ENCODE measurements at regions not wholly inside any gene's neighbourhood (a gene's known extent, or its start where the extent isn't known, plus 50 kb on each side); places are given as distances from the start of the nearest gene placed in this dataset.

DNA sequence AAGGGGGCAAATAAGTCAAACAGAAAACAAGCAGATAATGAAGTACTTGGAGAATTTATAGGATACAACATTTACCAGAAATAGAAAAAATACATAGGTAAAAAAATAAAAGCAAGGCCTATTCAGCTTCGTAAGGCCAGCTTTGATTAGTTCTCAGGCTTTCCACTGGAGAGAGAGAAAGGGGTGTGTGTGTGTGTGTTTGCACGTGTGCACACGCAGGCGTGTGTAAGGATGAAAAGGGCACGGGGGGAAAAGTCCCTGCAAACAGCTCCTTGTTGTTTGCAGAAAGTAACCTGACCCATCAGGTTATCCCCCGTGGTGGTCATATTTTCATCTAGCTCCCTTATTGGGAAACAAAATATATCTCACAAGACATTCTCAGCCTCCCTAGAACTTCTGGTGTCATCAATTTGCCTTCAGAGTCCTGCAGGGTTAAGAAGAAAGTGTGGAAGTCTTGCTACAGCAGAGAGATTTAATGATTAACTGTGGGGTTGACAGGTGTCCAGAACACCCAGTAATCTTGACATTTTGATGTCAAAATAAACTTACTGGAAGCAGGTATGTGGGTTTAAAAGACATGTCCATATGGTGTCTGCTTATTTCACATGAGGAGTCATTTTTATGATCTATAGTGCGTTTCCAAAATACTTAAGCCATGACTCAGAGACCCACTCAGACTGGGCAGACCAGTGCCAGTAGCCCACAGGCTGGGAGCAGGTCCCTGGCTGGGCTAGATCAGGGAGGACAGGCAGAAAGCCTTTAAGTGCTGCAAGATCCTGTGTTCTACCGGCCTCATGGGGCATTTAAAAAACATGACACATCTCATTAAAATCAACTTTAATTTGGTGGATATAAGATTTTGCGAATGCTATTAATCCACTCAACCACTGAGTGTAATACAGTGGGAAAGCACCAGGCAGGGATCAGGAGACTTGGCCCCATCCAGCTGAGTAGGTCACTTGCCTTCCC lies 487.6 kb upstream of the CAMK1G start:
- Mint-ChIP-seq H3K4me3 (no peak overlapping the region), H3K36me3 (ENCODE audit: low read depth) (no peaks in the 10 kb centered on the region), H3K9me3 (no peaks in the 10 kb centered on the region), H3K27ac (no peak overlapping the region), H3K4me1 (ENCODE audit: low read depth) (no peaks in the 10 kb centered on the region), H3K27me3 (peaks cover 2% of the 10 kb centered on the region)
- intact Hi-C loops (cut with micrococcal nuclease): no loop called here
- ChIA-PET POLR2A (no interaction called here), CTCF (no interaction called here)
- TF ChIP-seq, protein P1, sequence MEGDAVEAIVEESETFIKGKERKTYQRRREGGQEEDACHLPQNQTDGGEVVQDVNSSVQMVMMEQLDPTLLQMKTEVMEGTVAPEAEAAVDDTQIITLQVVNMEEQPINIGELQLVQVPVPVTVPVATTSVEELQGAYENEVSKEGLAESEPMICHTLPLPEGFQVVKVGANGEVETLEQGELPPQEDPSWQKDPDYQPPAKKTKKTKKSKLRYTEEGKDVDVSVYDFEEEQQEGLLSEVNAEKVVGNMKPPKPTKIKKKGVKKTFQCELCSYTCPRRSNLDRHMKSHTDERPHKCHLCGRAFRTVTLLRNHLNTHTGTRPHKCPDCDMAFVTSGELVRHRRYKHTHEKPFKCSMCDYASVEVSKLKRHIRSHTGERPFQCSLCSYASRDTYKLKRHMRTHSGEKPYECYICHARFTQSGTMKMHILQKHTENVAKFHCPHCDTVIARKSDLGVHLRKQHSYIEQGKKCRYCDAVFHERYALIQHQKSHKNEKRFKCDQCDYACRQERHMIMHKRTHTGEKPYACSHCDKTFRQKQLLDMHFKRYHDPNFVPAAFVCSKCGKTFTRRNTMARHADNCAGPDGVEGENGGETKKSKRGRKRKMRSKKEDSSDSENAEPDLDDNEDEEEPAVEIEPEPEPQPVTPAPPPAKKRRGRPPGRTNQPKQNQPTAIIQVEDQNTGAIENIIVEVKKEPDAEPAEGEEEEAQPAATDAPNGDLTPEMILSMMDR (IDR thresholded peaks at IDR 0.05): no peak
- DNase-seq (no peak), ATAC-seq (no peak)

DNA sequence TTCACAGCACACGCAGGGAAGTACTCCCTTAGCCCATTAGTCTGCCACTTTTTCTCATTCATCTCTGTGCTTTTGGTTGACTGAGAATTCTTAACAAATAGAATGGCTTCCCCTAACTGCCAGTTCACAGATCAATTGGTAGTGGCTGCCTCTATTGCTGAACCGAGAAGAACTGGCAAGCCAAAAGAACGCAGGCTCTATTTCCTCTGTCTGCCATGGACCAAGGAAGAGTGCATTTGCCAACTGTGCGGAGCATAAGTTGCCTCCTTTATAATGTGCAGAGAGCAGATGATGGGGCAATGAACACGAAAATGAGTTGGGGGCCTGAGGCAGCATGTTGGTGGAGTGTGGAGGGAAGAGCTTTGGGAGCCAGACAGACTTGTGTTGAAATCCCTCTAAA lies 483.1 kb upstream of the CAMK1G start:
- ATAC-seq (no peak), DNase-seq (no peak)
- POLR2A ChIA-PET: no interaction called here
- intact Hi-C loops (cut with micrococcal nuclease): no loop called here
- TF ChIP-seq, protein P1 (IDR thresholded peaks at IDR 0.05): no peak
- H3K27me3 Mint-ChIP-seq: peaks cover 3% of the 10 kb centered on the region
- CTCF ChIA-PET: no interaction called here
- H3K27ac Mint-ChIP-seq: no peak overlapping the region
- H3K36me3 Mint-ChIP-seq (ENCODE audit: low read depth): no peaks in the 10 kb centered on the region
- no peaks in the 10 kb centered on the region for H3K4me1 Mint-ChIP-seq (ENCODE audit: low read depth)
- no peaks in the 10 kb centered on the region for H3K9me3 Mint-ChIP-seq
- H3K4me3 Mint-ChIP-seq: no peak overlapping the region

DNA sequence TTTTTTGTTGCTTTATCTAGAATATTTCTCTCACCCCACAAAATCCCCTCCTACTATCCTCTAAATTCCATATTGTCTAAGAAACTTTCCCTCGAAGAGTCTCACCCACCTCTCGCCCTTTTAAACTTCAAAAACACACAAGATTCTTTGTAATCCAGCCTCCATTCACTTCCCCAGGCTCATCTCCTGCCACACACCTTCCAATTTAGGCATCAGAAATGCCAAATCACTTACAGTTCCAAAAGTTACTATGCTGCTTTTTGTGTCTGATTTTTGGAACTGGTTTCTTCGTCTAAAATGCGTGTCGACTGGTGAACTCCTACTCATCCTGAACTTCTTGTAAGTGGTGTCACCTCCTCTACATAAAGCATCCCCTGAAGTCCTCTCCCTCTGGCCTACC lies 482.4 kb upstream of the CAMK1G start:
- Mint-ChIP-seq H3K27ac (no peak overlapping the region), H3K9me3 (no peaks in the 10 kb centered on the region), H3K27me3 (peaks cover 3% of the 10 kb centered on the region), H3K4me3 (no peak overlapping the region), H3K4me1 (ENCODE audit: low read depth) (no peaks in the 10 kb centered on the region), H3K36me3 (ENCODE audit: low read depth) (no peaks in the 10 kb centered on the region)
- CTCF ChIA-PET: no interaction called here
- TF ChIP-seq, protein P1 (IDR thresholded peaks at IDR 0.05): no peak
- ATAC-seq (no peak), DNase-seq (no peak)
- intact Hi-C loops (cut with micrococcal nuclease): no loop called here
- POLR2A ChIA-PET: no interaction called here

- intact Hi-C loops (cut with micrococcal nuclease): no loop called here
- ChIA-PET POLR2A (no interaction called here), CTCF (no interaction called here)
- Mint-ChIP-seq H3K4me3 (no peak overlapping the region), H3K36me3 (ENCODE audit: low read depth) (no peaks in the 10 kb centered on the region), H3K9me3 (no peaks in the 10 kb centered on the region), H3K27ac (no peak overlapping the region), H3K27me3 (peaks cover 3% of the 10 kb centered on the region), H3K4me1 (ENCODE audit: low read depth) (no peaks in the 10 kb centered on the region)
- TF ChIP-seq, protein P1 (IDR thresholded peaks at IDR 0.05): no peak
- DNase-seq: no peak
- no peak for ATAC-seq
Observed at GRCh38 chr1:209102120-209102519, 481.4 kb upstream of the CAMK1G start.

DNA sequence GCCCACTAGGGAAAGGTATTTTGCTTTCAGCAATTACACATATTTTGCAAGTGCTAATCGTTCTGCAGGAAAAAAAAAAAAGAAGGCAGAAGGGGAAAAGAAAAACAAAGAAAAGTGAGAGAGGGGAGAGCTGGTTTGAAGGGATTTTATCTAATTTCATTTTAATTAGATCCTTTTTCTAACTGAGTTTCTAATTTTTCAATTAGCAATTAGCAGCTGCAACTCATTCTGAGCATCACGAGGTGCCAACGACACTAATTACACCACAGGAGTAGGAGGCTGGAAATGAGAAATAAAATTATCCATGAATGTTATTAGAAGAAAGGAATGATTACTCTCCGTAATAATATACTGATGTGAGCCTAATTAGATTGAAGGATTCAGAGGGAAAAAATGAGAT lies 481.0 kb upstream of the CAMK1G start:
- intact Hi-C loops (cut with micrococcal nuclease): no loop called here
- no peaks in the 10 kb centered on the region for H3K9me3 Mint-ChIP-seq
- H3K36me3 Mint-ChIP-seq (ENCODE audit: low read depth): no peaks in the 10 kb centered on the region
- ChIA-PET CTCF (no interaction called here), POLR2A (no interaction called here)
- no peak for DNase-seq
- H3K27me3 Mint-ChIP-seq: peaks cover 3% of the 10 kb centered on the region
- ATAC-seq: no peak
- H3K27ac Mint-ChIP-seq: no peak overlapping the region
- H3K4me3 Mint-ChIP-seq: no peak overlapping the region
- TF ChIP-seq, protein P1 (IDR thresholded peaks at IDR 0.05): no peak
- no peaks in the 10 kb centered on the region for H3K4me1 Mint-ChIP-seq (ENCODE audit: low read depth)
